ENCODE measurements at regions not wholly inside any gene's neighbourhood (a gene's known extent, or its start where the extent isn't known, plus 50 kb on each side); places are given as distances from the start of the nearest gene placed in this dataset.
"Not testable (repeated sequence)": the region's sequence is repeated elsewhere in the genome, so short reads cannot be mapped to it uniquely, and the experiment has no call there.

DNA sequence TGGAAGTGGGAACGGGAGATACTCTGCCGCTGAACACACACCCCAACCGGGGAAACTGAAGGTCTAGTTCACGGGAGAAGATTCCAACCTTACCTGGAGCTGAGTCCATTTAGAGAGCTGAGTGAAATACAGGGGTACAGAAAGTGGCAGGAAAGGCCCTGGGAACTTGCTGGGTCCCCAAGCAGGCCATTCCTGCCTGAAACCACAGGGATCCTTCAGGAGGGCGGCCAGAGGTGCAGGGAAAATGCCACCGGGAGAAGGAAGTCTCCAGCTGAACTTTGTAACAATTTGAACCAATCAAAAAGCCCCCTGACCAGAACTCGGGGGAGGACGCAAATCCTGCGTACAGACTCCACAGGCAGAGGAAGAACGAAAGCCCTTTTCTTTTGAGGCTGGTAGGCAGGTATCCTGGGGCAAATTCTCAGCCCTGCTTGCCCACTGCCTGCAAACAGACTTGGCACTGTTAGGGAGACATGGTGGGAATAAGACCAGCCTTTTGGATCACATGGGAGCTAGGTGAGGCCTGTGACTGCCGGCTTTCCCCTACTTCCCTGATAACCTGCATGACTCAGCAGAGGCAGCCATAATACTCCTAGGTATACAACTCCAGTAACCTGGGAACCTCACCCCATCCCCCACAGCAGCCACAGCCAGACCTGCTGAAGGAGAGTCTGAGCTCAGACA, 170.9 kb downstream of the SEC23A start:
- H3K4me3 Mint-ChIP-seq, result no peak overlapping the region
- H3K27me3 Mint-ChIP-seq (ENCODE audit: low read depth), result peaks cover 2% of the 10 kb centered on the region
- no peak for ATAC-seq
- no peak for DNase-seq
- no peaks in the 10 kb centered on the region for H3K4me1 Mint-ChIP-seq (ENCODE audit: low read depth)
- H3K9me3 Mint-ChIP-seq, result no peaks in the 10 kb centered on the region
- no peaks in the 10 kb centered on the region for H3K36me3 Mint-ChIP-seq (ENCODE audit: insufficient read depth)

DNA sequence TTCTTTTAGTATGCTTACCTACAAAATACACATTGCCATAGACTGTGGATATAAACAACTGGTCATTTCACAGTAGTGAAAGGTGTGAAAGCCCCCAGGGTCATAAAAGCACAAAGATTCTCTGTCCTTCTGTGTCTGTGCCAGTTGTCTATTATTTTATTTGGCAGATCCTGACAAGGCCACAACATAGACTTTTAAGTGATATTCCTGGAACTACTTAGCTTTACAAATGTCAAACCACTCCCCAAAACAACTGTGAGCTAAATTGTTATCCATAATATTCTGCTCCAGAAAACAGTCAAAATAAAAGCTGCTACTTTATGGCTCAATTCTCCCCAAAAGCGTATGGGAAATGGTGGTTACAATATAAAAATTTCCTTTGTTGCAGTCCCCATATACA, 172.1 kb downstream of the SEC23A start:
- DNase-seq, result no peak
- no peaks in the 10 kb centered on the region for H3K4me1 Mint-ChIP-seq (ENCODE audit: low read depth)
- H3K4me3 Mint-ChIP-seq, result no peak overlapping the region
- H3K9me3 Mint-ChIP-seq, result no peaks in the 10 kb centered on the region
- peaks cover 2% of the 10 kb centered on the region for H3K27me3 Mint-ChIP-seq (ENCODE audit: low read depth)
- no peak for ATAC-seq
- H3K36me3 Mint-ChIP-seq (ENCODE audit: insufficient read depth), result no peaks in the 10 kb centered on the region

DNA sequence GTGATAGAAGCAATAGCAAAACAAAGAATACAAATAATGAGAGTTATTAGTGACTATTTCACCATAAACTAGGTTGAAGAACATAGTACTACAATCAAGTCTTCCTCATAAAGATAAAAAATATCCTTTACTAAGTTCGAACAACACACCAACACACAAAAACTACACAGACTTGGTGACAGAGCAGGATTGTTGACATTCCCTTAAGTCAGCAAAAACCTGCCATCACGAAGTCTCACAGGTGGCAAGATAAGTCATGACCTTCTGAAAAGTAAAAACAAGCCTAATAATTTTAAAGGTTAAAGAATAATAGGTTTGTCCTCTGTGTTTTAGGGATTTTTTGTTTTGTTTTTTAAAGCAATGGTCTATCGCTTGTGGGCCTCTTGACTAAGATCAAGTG, 173.0 kb downstream of the SEC23A start:
- Mint-ChIP-seq H3K4me1 (ENCODE audit: low read depth) (no peaks in the 10 kb centered on the region), H3K9me3 (no peaks in the 10 kb centered on the region), H3K36me3 (ENCODE audit: insufficient read depth) (no peaks in the 10 kb centered on the region), H3K4me3 (no peak overlapping the region), H3K27me3 (ENCODE audit: low read depth) (peaks cover 2% of the 10 kb centered on the region)
- ATAC-seq, result no peak
- no peak for DNase-seq

DNA sequence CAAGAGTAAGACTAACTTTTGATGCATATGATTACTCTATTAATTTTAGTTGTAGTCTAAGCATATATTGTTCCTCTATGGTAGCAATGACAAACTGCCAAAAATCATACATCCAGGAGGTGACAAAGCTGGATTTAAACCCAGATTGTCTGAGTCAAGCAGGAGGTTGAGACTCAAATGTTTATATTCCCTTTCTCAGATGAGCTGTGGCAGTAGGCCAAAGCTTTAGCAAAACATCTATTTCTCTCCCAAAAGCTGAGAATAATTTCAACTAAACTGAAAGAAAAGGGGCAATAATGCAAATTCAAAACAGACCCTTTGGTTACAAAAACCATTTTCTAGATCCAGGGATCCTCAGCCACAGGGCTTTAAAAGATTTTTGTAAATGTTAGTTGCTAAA, 173.6 kb downstream of the SEC23A start:
- ATAC-seq, result no peak
- DNase-seq, result no peak
- no peaks in the 10 kb centered on the region for H3K9me3 Mint-ChIP-seq
- no peak overlapping the region for H3K4me3 Mint-ChIP-seq
- peaks cover 2% of the 10 kb centered on the region for H3K27me3 Mint-ChIP-seq (ENCODE audit: low read depth)
- H3K4me1 Mint-ChIP-seq (ENCODE audit: low read depth), result no peaks in the 10 kb centered on the region
- no peaks in the 10 kb centered on the region for H3K36me3 Mint-ChIP-seq (ENCODE audit: insufficient read depth)

DNA sequence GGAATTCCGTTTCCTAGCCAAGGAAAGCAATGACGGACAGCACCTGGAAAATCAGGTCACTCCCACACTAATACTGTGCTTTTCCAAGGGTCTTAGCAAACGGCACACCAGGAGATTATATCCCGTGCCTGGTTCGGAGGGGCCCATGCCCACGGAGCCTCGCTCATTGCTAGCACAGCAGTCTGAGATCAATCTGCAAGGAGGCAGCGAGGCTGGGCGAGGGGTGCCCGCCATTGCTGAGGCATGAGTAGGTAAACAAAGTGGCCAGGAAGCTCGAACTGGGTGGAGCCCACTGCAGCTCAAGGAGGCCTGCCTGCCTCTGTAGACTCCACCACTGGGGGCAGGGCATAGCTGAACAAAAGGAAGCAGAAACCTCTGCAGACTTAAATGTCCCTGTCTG, 181.1 kb downstream of the SEC23A start:
- not testable (repeated sequence) for H3K27me3 Mint-ChIP-seq (ENCODE audit: low read depth); H3K4me1 Mint-ChIP-seq (ENCODE audit: low read depth); H3K4me3 Mint-ChIP-seq; H3K36me3 Mint-ChIP-seq (ENCODE audit: insufficient read depth); H3K9me3 Mint-ChIP-seq; ATAC-seq; DNase-seq

DNA sequence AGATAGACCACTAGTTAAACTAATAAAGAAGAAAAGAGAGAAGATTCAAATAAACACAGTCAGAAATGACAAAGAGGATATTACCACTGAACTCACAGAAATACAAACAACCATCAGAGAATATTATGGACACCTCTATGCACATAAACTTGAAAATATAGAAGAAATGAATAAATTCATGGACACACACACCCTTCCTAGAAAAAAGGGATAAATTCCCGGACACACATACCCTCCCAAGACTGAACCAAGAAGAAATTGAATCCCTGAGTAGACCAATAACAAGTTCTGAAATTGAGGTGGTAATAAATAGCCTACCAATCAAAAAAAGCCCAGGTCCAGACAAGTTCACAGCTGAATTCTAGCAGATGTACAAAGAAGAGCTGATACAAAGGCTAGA, 187.9 kb downstream of the SEC23A start:
- no peaks in the 10 kb centered on the region for H3K36me3 Mint-ChIP-seq (ENCODE audit: insufficient read depth)
- H3K4me1 Mint-ChIP-seq (ENCODE audit: low read depth), result no peaks in the 10 kb centered on the region
- peaks cover 1% of the 10 kb centered on the region for H3K27me3 Mint-ChIP-seq (ENCODE audit: low read depth)
- ATAC-seq (no peak), DNase-seq (no peak)
- no peak overlapping the region for H3K4me3 Mint-ChIP-seq
- peaks cover 8% of the 10 kb centered on the region for H3K9me3 Mint-ChIP-seq

DNA sequence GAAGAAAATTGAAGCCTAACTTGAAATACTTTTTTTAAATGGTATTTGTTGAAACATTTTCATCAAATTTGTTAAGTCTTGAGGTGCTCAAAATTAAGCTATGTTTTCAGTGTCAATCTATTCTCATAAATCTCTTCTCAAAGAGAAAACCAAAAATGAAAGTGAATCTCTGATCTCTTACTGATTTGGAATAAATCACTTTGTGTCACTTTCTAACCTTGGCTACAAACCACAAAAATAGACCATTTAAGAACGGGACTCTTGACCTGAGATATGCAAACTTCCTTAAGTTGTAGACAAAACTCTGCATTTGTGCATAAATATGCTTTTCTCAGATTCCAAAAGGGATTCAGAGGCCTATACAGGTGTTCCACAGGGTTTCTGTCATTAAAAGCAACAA, 192.9 kb downstream of the SEC23A start:
- Mint-ChIP-seq H3K36me3 (ENCODE audit: insufficient read depth) (no peaks in the 10 kb centered on the region), H3K4me1 (ENCODE audit: low read depth) (no peaks in the 10 kb centered on the region), H3K9me3 (peaks cover 4% of the 10 kb centered on the region), H3K27me3 (ENCODE audit: low read depth) (peaks cover 5% of the 10 kb centered on the region), H3K4me3 (no peak overlapping the region)
- ATAC-seq, result no peak
- DNase-seq, result no peak

DNA sequence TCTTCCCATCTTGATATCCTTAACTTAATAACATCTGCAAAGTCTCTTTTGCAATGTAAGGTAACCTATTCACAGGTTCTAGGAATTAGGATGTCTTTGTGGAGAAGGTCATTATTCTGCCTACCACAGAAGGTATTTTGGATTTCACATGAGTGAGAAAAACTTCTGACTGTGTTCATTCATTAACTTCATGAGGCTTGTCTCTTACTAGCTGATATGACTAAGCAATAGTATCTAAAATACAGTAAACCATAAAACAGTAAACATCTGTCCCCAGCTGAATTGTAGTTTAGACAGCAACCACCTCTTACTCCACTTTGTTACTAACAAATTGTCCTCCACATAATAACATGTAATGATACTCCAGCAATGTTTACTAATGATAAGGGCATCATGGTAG, 198.1 kb downstream of the SEC23A start:
- Mint-ChIP-seq H3K4me3 (no peak overlapping the region), H3K9me3 (no peaks in the 10 kb centered on the region), H3K36me3 (ENCODE audit: insufficient read depth) (no peaks in the 10 kb centered on the region), H3K27me3 (ENCODE audit: low read depth) (peaks cover 4% of the 10 kb centered on the region), H3K4me1 (ENCODE audit: low read depth) (no peaks in the 10 kb centered on the region)
- no peak for ATAC-seq
- no peak for DNase-seq

DNA sequence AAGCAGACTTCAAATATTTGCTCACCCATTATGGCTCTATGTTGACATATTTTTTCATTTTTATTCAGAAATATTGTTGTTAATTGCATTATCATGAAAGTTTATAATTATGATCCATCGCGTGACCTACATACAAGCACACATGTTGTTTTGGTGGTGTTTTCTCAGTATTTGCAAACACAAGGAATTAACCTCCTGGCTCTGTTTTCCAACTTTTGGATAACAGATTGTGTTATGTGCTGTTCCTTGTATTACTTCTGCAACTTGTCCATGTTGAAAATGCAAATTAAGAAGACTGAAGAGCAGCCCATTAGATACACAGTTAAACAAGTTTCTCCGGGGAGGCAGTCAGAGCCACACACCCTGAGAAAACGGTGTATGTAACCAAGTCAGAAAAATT, 201.2 kb downstream of the SEC23A start:
- no peak for ATAC-seq
- no peaks in the 10 kb centered on the region for H3K36me3 Mint-ChIP-seq (ENCODE audit: insufficient read depth)

DNA sequence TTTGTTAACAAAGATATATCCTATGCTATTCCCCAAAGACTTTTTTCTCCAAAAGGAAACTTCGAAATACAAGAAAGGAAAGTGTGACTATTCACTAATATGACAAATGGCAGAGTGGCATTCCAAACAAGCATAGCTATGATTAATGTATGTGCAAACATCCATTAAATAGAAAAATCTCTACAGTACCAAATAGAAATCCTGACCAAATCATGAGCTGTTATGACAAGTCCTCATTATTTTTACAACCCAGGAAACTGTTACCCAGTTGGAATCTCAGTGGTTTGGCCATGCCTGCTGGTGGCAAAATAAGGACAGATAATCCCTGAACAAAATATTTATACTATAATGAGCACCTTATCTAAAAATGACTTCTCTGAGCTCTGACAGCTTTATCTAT, 202.1 kb downstream of the SEC23A start:
- no peak for DNase-seq
- ATAC-seq, result no peak
- H3K36me3 Mint-ChIP-seq (ENCODE audit: insufficient read depth), result no peaks in the 10 kb centered on the region
- no peak overlapping the region for H3K4me3 Mint-ChIP-seq
- H3K4me1 Mint-ChIP-seq (ENCODE audit: low read depth), result no peaks in the 10 kb centered on the region
- H3K27me3 Mint-ChIP-seq (ENCODE audit: low read depth), result peaks cover 2% of the 10 kb centered on the region
- H3K9me3 Mint-ChIP-seq, result no peaks in the 10 kb centered on the region

More for the DNA sequence above, 201.2 kb downstream of the SEC23A start:
- H3K27me3 Mint-ChIP-seq (ENCODE audit: low read depth), result peaks cover 2% of the 10 kb centered on the region
- DNase-seq, result no peak
- no peak overlapping the region for H3K4me3 Mint-ChIP-seq
- H3K9me3 Mint-ChIP-seq, result no peaks in the 10 kb centered on the region
- H3K4me1 Mint-ChIP-seq (ENCODE audit: low read depth), result no peaks in the 10 kb centered on the region

DNA sequence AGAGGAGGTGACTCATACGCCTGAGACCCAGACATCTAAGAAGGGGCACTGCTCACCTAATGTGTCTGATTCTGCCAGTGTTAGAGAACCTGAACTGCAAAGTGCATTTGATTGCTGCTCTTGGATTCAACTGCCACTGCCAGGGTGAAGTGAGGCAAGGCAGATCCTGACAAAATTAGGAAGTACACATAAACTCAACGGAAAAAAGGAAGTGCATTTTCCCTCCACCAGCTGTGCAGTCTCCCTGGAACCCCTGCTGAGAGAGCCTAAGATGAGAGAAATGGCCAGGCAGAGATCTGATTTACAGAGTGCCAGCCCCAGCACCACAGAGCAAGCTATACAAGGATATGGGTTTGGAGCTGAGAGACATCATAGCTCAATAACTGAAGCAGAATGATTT, 215.3 kb downstream of the SEC23A start:
- Mint-ChIP-seq H3K4me1 (ENCODE audit: low read depth) (no peaks in the 10 kb centered on the region), H3K27me3 (ENCODE audit: low read depth) (no peaks in the 10 kb centered on the region), H3K36me3 (ENCODE audit: insufficient read depth) (no peaks in the 10 kb centered on the region), H3K4me3 (no peak overlapping the region), H3K9me3 (no peaks in the 10 kb centered on the region)
- ATAC-seq, result no peak
- no peak for DNase-seq

DNA sequence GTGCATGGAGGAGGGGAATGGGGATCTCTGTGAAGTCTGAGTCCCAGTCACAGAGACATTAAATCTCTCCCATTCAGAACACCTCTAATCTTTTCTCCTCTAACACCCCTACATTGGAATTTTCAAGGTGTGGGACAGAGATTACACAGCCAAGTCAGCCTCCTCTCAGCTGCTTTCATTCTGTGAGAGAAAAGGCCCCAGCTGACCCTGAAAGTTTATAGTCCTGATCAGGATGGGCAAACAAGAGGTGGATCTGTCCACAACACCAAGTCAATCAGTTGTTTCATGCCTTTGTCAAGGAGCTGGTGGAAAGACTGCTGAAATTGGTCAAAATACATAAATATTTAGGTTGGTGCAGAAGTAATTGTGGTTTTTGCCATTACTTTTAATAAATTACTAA, 218.9 kb downstream of the SEC23A start:
- H3K36me3 Mint-ChIP-seq (ENCODE audit: insufficient read depth), result no peaks in the 10 kb centered on the region
- DNase-seq, result no peak
- H3K27me3 Mint-ChIP-seq (ENCODE audit: low read depth), result peaks cover 7% of the 10 kb centered on the region
- ATAC-seq, result no peak
- no peak overlapping the region for H3K4me3 Mint-ChIP-seq
- no peaks in the 10 kb centered on the region for H3K4me1 Mint-ChIP-seq (ENCODE audit: low read depth)
- H3K9me3 Mint-ChIP-seq, result no peaks in the 10 kb centered on the region

DNA sequence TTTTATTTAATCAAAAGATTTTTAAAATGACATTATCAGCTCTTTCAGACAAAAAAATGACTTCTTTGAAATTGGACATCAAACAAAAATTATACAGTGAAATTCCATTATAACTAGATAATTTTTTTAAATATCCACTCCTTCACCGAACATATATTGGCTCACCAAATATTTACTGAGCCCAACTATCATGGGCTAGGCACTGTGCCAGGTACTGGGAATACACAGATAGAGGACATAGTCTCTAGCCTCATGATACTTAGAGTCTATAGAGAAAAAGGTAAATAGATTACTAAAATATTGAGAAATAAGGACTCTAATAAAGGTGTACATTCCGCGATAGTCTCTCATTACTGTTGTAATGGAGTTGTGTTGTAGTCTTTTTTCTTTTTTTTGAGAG, 219.9 kb downstream of the SEC23A start:
- Mint-ChIP-seq H3K4me3 (no peak overlapping the region), H3K36me3 (ENCODE audit: insufficient read depth) (no peaks in the 10 kb centered on the region), H3K9me3 (no peaks in the 10 kb centered on the region), H3K27me3 (ENCODE audit: low read depth) (peaks cover 9% of the 10 kb centered on the region), H3K4me1 (ENCODE audit: low read depth) (no peaks in the 10 kb centered on the region)
- ATAC-seq (no peak), DNase-seq (no peak)

DNA sequence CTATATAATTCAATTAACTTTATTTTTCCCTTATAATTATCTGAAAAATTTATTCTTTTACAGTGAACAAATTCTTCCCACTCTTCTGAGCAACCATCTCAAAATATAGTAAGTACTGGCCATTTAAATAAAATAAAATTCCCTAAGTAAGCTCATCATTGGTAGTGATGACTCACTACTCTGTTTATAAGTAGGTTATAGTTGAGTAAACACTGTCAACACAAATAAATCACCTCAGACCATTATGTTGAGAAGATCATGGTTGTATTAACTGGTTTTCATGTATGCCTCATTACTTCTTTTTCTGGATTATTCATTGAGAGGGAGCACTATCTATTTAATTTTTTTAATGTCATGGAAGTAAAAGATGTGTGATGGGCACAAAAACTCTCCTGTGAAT, 220.5 kb downstream of the SEC23A start:
- Mint-ChIP-seq H3K27me3 (ENCODE audit: low read depth) (peaks cover 9% of the 10 kb centered on the region), H3K36me3 (ENCODE audit: insufficient read depth) (no peaks in the 10 kb centered on the region), H3K4me3 (no peak overlapping the region), H3K4me1 (ENCODE audit: low read depth) (no peaks in the 10 kb centered on the region), H3K9me3 (no peaks in the 10 kb centered on the region)
- no peak for DNase-seq
- ATAC-seq, result no peak

DNA sequence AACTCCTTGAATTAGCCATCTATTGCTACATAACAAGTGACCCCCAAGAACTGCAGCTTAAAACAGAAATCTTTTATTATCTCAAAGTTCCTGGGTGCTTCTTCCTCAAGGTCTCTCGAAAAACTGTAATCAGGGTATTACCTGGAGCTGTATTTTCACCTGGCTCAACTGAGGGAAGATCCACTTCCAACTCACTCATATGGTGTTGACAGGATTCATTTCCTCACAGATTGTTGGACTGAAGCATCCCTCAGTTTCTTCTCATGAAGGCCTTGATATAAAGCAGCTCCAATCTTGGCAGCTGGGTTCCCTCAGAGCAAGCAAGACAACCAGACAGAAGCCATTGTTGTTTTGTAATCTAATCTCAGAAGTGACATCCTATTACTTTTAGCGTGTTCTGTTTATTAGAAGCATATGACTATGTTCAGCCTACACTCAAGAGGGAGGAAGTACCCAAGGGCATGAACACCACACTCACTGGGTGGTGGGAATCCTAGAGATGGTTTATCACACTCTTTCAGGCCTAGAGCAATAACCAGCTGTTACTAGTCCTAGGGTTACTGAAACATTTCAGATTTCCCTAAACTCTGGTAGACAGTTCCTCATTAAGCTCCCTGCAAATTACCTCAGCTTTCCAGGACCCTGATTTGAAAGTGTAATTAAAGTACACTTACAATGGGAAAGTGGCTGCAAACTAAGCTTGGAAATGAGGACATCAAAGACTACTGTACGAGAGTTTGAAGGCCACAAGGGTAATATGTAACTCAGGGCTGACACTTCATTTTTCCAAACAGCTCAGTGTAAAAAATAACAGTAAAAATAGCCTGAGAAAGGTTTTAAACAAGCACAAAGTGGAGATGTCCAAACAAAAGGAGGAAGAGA, 222.2 kb downstream of the SEC23A start:
- Mint-ChIP-seq H3K4me3 (no peak overlapping the region), H3K9me3 (no peaks in the 10 kb centered on the region), H3K36me3 (ENCODE audit: insufficient read depth) (no peaks in the 10 kb centered on the region), H3K27me3 (ENCODE audit: low read depth) (peaks cover 14% of the 10 kb centered on the region), H3K4me1 (ENCODE audit: low read depth) (no peaks in the 10 kb centered on the region)
- no peak for DNase-seq
- ATAC-seq, result no peak

Measured in activated T-cell treated with anti-CD3 and anti-CD28 coated beads, Interleukin-2, amount 50 U/mL, for 4 hours (primary cell).